H1 (cell line): ENCODE measurements at regions not wholly inside any gene's neighbourhood (a gene's known extent, or its start where the extent isn't known, plus 50 kb on each side); places are given as distances from the start of the nearest gene placed in this dataset.

ENCODE experiments used
- CTCF ChIA-PET: fragments of 300-600 bp; sonication (Branson Sonifier 250); formaldehyde crosslinking; loops from one replicate; lab custom pipeline; 2021; ENCODE audit not compliant: partially characterized antibody; lab: Charles Lee
- POLR2A ChIA-PET: fragments of 300-600 bp; sonication (Branson Sonifier 250); formaldehyde crosslinking; loops from one replicate; lab custom pipeline; 2021; ENCODE audit warnings: inconsistent platforms; ENCODE audit not compliant: partially characterized antibody; lab: Charles Lee
- DNase-seq, 2 experiments: peaks; one replicate each; pipeline versions ENCODE4 v3.0.0 to v3.0.0-alpha.2; 2010 to 2022; ENCODE audit warnings: low spot score in 2 of 2, low read depth in 1 of 2, mixed read lengths in 1 of 2
- FAIRE-seq: peaks from 2 replicates; lab custom pipeline; 2011; peaks lifted over from hg19 to GRCh38; lab: Jason Lieb, UNC
- H2AFZ ChIP-seq: 2 replicates; pipeline ENCODE4 v1.8.1; 2012; ENCODE audit warnings: low read length, inconsistent platforms
- H2AK5ac ChIP-seq: 2 replicates; pipeline ENCODE4 v1.6.1; 2013; ENCODE audit warnings: low read depth, low read length
- H2BK120ac ChIP-seq: replicated peaks from 2 replicates; pipeline ENCODE3; 2013; ENCODE audit warnings: low read depth, low read length, inconsistent platforms
- H2BK12ac ChIP-seq: 2 replicates; pipeline ENCODE4 v1.6.1; 2013; ENCODE audit warnings: low read depth, low read length
- H2BK15ac ChIP-seq: 2 replicates; pipeline ENCODE4 v1.6.1; 2013; ENCODE audit warnings: low read length
- H2BK20ac ChIP-seq: 2 replicates; pipeline ENCODE4 v1.6.1; 2013; ENCODE audit warnings: low read length
- H2BK5ac ChIP-seq: 2 replicates; pipeline ENCODE4 v1.6.1; 2013; ENCODE audit warnings: low read depth, low read length
- H3K14ac ChIP-seq: 2 replicates; pipeline ENCODE4 v1.6.1; 2013; ENCODE audit warnings: inconsistent platforms; ENCODE audit not compliant: insufficient read length
- H3K18ac ChIP-seq: 2 replicates; pipeline ENCODE4 v1.6.1; 2013; ENCODE audit warnings: low read length; ENCODE audit errors: extremely low read depth
- H3K23ac ChIP-seq: 2 replicates; pipeline ENCODE4 v1.6.1; 2013; ENCODE audit warnings: inconsistent platforms; ENCODE audit not compliant: insufficient read length
- H3K23me2 ChIP-seq: 2 replicates; pipeline ENCODE4 v1.6.1; 2013; ENCODE audit warnings: low read depth, low read length
- H3K27ac ChIP-seq: 2 replicates; pipeline ENCODE4 v1.6.1; 2011; ENCODE audit warnings: low read depth, low read length, inconsistent platforms
- H3K27me3 ChIP-seq, 4 experiments: replicated peaks in 1 of 4; 1 replicate in 1 of 4; 2 replicates in 3 of 4; pipeline versions ENCODE4 v1.6.1 to v1.8.1; 2011 to 2013; ENCODE audit warnings: low read length in 3 of 4, mild to moderate bottlenecking in 3 of 4, inconsistent platforms in 2 of 4, mixed read lengths in 2 of 4, moderate library complexity in 1 of 4; ENCODE audit not compliant: control insufficient read depth in 3 of 4, insufficient read depth in 3 of 4; ENCODE audit errors: extremely low read depth in 1 of 4
- H3K36me3 ChIP-seq, 4 experiments: 2 replicates each; pipeline versions ENCODE4 v1.6.1 to v1.8.1; 2011 to 2013; ENCODE audit warnings: mild to moderate bottlenecking in 4 of 4, low read length in 3 of 4, moderate library complexity in 2 of 4, control low read depth in 1 of 4, inconsistent platforms in 1 of 4; ENCODE audit not compliant: insufficient read depth in 4 of 4, control insufficient read depth in 2 of 4
- H3K4ac ChIP-seq: replicated peaks from 2 replicates; pipeline ENCODE3; 2013; ENCODE audit warnings: low read length, low read depth, mixed read lengths, inconsistent platforms; ENCODE audit not compliant: insufficient read length
- H3K4me1 ChIP-seq, 4 experiments: replicated peaks in 1 of 4; 1 replicate in 1 of 4; 2 replicates in 3 of 4; pipeline versions ENCODE4 v1.6.1 to v1.8.1; 2011 to 2013; ENCODE audit warnings: low read length in 3 of 4, inconsistent platforms in 2 of 4, mixed read lengths in 1 of 4; ENCODE audit not compliant: insufficient read depth in 4 of 4, control insufficient read depth in 3 of 4
- H3K4me2 ChIP-seq, 2 experiments: 2 replicates each; pipeline versions ENCODE4 v1.6.1 to v1.8.1; 2011 to 2013; ENCODE audit warnings: low read depth in 2 of 2, low read length in 2 of 2, control low read depth in 1 of 2, inconsistent platforms in 1 of 2, mild to moderate bottlenecking in 1 of 2; ENCODE audit not compliant: insufficient read depth in 1 of 2
- H3K4me3 ChIP-seq, 4 experiments: fragments of 200-600, 300-600 bp in 1 of 4; sonication (generic), shearing (Covaris generic), sonication (Bioruptor Twin) in 1 of 4; 2 replicates each; pipeline versions ENCODE4 v1.5.1 to v1.8.1; 2011 to 2016; ENCODE audit warnings: low read length in 4 of 4, low read depth in 3 of 4, control low read depth in 2 of 4, inconsistent platforms in 2 of 4, mild to moderate bottlenecking in 2 of 4, mixed read lengths in 1 of 4, moderate library complexity in 1 of 4; ENCODE audit not compliant: insufficient read depth in 2 of 4; ENCODE audit errors: extremely low read depth in 1 of 4
- H3K56ac ChIP-seq: replicated peaks from 2 replicates; pipeline ENCODE3; 2013; ENCODE audit warnings: low read depth, mild to moderate bottlenecking, mixed read lengths, low read length, inconsistent platforms; ENCODE audit not compliant: insufficient read length
- H3K79me1 ChIP-seq: 2 replicates; pipeline ENCODE4 v1.6.1; 2013; ENCODE audit warnings: low read depth, low read length, control low read depth
- H3K79me2 ChIP-seq, 2 experiments: 2 replicates each; pipeline versions ENCODE4 v1.6.1 to v1.8.1; 2012 to 2013; ENCODE audit warnings: low read length in 2 of 2, mild to moderate bottlenecking in 2 of 2, inconsistent platforms in 1 of 2; ENCODE audit not compliant: insufficient read depth in 2 of 2, control insufficient read depth in 1 of 2
- H3K9ac ChIP-seq, 4 experiments: replicated peaks in 1 of 4; 1 replicate in 1 of 4; 2 replicates in 3 of 4; pipeline versions ENCODE4 v1.6.1 to v1.8.1; 2011 to 2013; ENCODE audit warnings: low read depth in 3 of 4, low read length in 3 of 4, control low read depth in 2 of 4, mild to moderate bottlenecking in 2 of 4, moderate library complexity in 2 of 4, inconsistent platforms in 1 of 4; ENCODE audit errors: extremely low read depth in 1 of 4
- H3K9me3 ChIP-seq, 2 experiments: 2 replicates each; pipeline versions ENCODE4 v1.6.1 to v1.8.1; 2012 to 2013; ENCODE audit warnings: mild to moderate bottlenecking in 2 of 2, moderate library complexity in 2 of 2, control low read depth in 1 of 2, inconsistent platforms in 1 of 2, low read depth in 1 of 2, low read length in 1 of 2, mixed read lengths in 1 of 2; ENCODE audit not compliant: insufficient read depth in 2 of 2
- H4K20me1 ChIP-seq, 2 experiments: replicated peaks in 1 of 2; 2 replicates each; pipeline versions ENCODE3 to v1.8.1; 2011 to 2013; ENCODE audit warnings: inconsistent platforms in 2 of 2, low read length in 2 of 2, mild to moderate bottlenecking in 1 of 2; ENCODE audit not compliant: insufficient read depth in 2 of 2, control insufficient read depth in 1 of 2
- H4K5ac ChIP-seq: 2 replicates; pipeline ENCODE4 v1.6.1; 2013; ENCODE audit warnings: low read length, low read depth, mixed read lengths, inconsistent platforms; ENCODE audit not compliant: insufficient read length
- H4K8ac ChIP-seq: 2 replicates; pipeline ENCODE4 v1.8.0; 2013; ENCODE audit warnings: mild to moderate bottlenecking, moderate library complexity, low read length, inconsistent platforms; ENCODE audit not compliant: insufficient read depth; ENCODE audit errors: extremely low read depth
- H4K91ac ChIP-seq: replicated peaks from 2 replicates; pipeline ENCODE3; 2013; ENCODE audit warnings: low read length, mixed read lengths, inconsistent platforms; ENCODE audit not compliant: insufficient read length
- ASH2L ChIP-seq: fragments of 200-600, 300-600 bp; sonication (generic); IDR thresholded peaks from one replicate; pipeline ENCODE4 v1.7.1; 2017; ENCODE audit warnings: low read length
- CBX5 ChIP-seq: fragments of 300-800, 300-1000 bp; sonication (generic); IDR thresholded peaks from 2 replicates; pipeline ENCODE4 v1.7.1; 2016; ENCODE audit warnings: antibody characterized with exemption, low read length, low read depth
- CEBPB ChIP-seq: IDR thresholded peaks from 2 replicates; pipeline ENCODE4 v1.6.1; 2012; ENCODE audit warnings: low read depth, low read length
- CHD1 ChIP-seq: IDR thresholded peaks from 2 replicates; pipeline ENCODE4 v1.6.1; 2012; ENCODE audit warnings: low read depth, low read length, improper control_type of control experiment
- MAX ChIP-seq: IDR thresholded peaks from 2 replicates; pipeline ENCODE4 v1.6.1; 2012; ENCODE audit warnings: inconsistent platforms
- SP4 ChIP-seq: IDR thresholded peaks from 2 replicates; pipeline ENCODE4 v1.6.1; 2012; ENCODE audit warnings: low read length, inconsistent platforms
- SRF ChIP-seq: IDR thresholded peaks from 2 replicates; pipeline ENCODE4 v1.6.1; 2011; ENCODE audit warnings: mild to moderate bottlenecking, low read depth, low read length, moderate library complexity
- TAF7 ChIP-seq: optimal IDR thresholded peaks from 2 replicates; pipeline ENCODE3; 2011; ENCODE audit warnings: low read depth, mild to moderate bottlenecking, inconsistent platforms, low read length, moderate library complexity, borderline replicate concordance
- ZNF274 ChIP-seq: IDR thresholded peaks from 2 replicates; pipeline ENCODE4 v1.7.0; 2012; ENCODE audit warnings: low read length, borderline replicate concordance; ENCODE audit errors: extremely low read depth
- WGBS, 2 experiments: shearing (Covaris generic) in 1 of 2; methylation state at CpG; one replicate each; pipeline versions ENCODE4 v1.1.6 to v1.1.7; 2013 to 2015; ENCODE audit warnings: low lambda C conversion rate in 2 of 2, mixed read lengths in 2 of 2, inconsistent platforms in 1 of 2, low coverage in 1 of 2, missing lambda C conversion rate in 1 of 2; ENCODE audit not compliant: insufficient replicate concordance in 2 of 2, insufficient coverage in 1 of 2, insufficient read length in 1 of 2; ENCODE audit errors: extremely low coverage in 1 of 2, missing lambda C conversion rate in 1 of 2; 5-methylcytosine and 5-hydroxymethylcytosine counted together
- TF ChIP-seq, protein P1 (sequence below): IDR thresholded peaks from 2 replicates; pipeline ENCODE4 v1.6.1; 2011; ENCODE audit warnings: low read length, improper control_type of control experiment

DNA sequence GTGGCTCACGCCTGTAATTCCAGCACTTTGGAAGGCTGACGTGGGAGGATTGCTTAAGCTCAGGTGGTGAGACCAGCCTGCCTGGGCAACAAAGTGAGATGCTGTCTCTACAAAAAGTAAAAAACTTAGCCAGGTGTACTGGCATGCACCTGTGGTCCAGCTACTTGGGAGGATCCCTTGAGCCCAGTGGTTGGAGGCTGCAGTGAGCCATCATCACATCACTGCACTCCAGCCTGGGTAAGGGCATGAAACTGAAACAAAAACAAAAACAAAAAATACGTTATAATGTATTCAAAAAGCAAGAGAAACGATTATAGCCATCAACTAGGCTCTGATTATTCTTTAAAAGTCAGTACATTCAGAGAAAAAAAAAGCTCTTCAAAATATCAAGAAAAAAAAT is 62.5 kb downstream of the TCF20 start:
- H3K36me3 ChIP-seq, result peaks cover 6 to 25% (median 16%) of the 10 kb centered on the region in 4 experiments; a peak in 7 of 8 replicates
- 0 out of 7 replicates have a peak, but pooled peaks cover 0 to 2% (median 0%) of the 10 kb centered on the region in 4 experiments for H3K4me1 ChIP-seq
- no peak overlapping the region for H2AFZ ChIP-seq
- no peak overlapping the region for H3K4me2 ChIP-seq
- no peak overlapping the region for H3K27ac ChIP-seq
- TF ChIP-seq, protein P1, sequence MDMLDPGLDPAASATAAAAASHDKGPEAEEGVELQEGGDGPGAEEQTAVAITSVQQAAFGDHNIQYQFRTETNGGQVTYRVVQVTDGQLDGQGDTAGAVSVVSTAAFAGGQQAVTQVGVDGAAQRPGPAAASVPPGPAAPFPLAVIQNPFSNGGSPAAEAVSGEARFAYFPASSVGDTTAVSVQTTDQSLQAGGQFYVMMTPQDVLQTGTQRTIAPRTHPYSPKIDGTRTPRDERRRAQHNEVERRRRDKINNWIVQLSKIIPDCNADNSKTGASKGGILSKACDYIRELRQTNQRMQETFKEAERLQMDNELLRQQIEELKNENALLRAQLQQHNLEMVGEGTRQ, result no peak
- no peak for TF ChIP-seq CBX5
- no peak for TF ChIP-seq MAX
- no peak for TF ChIP-seq SRF
- TF ChIP-seq SP4, result no peak
- no peak for TF ChIP-seq ASH2L
- TF ChIP-seq CEBPB, result no peak
- no peak for TF ChIP-seq ZNF274
- no peak for TF ChIP-seq CHD1
- TF ChIP-seq TAF7, result no peak
- TF ChIP-seq, all 59 proteins: peak for 0
- Histone ChIP-seq H2BK15ac (no peak overlapping the region), H3K9me3 (no peaks in the 10 kb centered on the region), H3K23me2 (no peaks in the 10 kb centered on the region), H3K4ac (no peak overlapping the region), H3K23ac (no peak overlapping the region), H4K8ac (no peak overlapping the region), H3K18ac (no peak overlapping the region), H2BK120ac (no peak overlapping the region), H3K79me1 (peaks cover 12% of the 10 kb centered on the region; the same call in 1 of the 2 replicates), H3K79me2 (peaks cover 3 to 69% of the 10 kb centered on the region in 2 experiments; a peak in 2 of 4 replicates), H2BK12ac (no peak overlapping the region), H4K20me1 (peaks cover 7 to 31% of the 10 kb centered on the region in 2 experiments), H4K91ac (no peak overlapping the region), H3K9ac (no peak overlapping the region), H3K14ac (no peak overlapping the region), H2BK5ac (no peak overlapping the region), H2BK20ac (no peak overlapping the region), H3K27me3 (no peaks in the 10 kb centered on the region), H3K4me3 (no peak overlapping the region), H2AK5ac (no peak overlapping the region), H3K56ac (no peak overlapping the region), H4K5ac (no peak overlapping the region)
- FAIRE-seq, result no peak
- DNase-seq, result no peak
- POLR2A ChIA-PET, result interaction anchor here (0.7 kb wide), 1 partner anchor 11 kb away, joined by 3 read pairs; no protein-coding TSS in a partner anchor
- CTCF ChIA-PET, result interaction anchor here (0.8 to 1.3 kb wide), 6 partner anchors 11 to 237 kb away, joined by 3 to 5 read pairs (median 3); no protein-coding TSS in a partner anchor
- 89% methylated on average over 4 of the region's 4 CpGs; no CpG with 5 or more reads in 1 of the 2 experiments for WGBS, 2 experiments
